ENCODE measurements at regions not wholly inside any gene's neighbourhood (a gene's known extent, or its start where the extent isn't known, plus 50 kb on each side); places are given as distances from the start of the nearest gene placed in this dataset.
"Not testable (repeated sequence)": the region's sequence is repeated elsewhere in the genome, so short reads cannot be mapped to it uniquely, and the experiment has no call there.

- no peaks in the 10 kb centered on the region for H3K4me1 ChIP-seq (ENCODE audit: insufficient read depth)
- no peaks in the 10 kb centered on the region for H3K36me3 ChIP-seq (ENCODE audit: insufficient read depth)
- no peak for DNase-seq (ENCODE audit: extremely low spot score)
- no peak overlapping the region for H3K27ac ChIP-seq (ENCODE audit: low read depth)
- no peak overlapping the region for H3K4me3 ChIP-seq (ENCODE audit: low read depth, low read length)
- 93% methylated on average over 10 of the region's 10 CpGs for WGBS
Observed at GRCh38 chr6:157751547-157752200, 71.4 kb upstream of the SNX9 start.

- H3K4me1 ChIP-seq (ENCODE audit: insufficient read depth) = not testable (repeated sequence)
- WGBS = 61% methylated on average over 3 of the region's 3 CpGs
Observed at GRCh38 chr6:157752879-157753278, 70.2 kb upstream of the SNX9 start.

GRCh38 chr6:157753291-157753690 lies 69.8 kb upstream of the SNX9 start:
- WGBS = 44% methylated on average over 2 of the region's 2 CpGs
- no peak overlapping the region for H3K4me3 ChIP-seq (ENCODE audit: low read depth, low read length)
- no peak for DNase-seq (ENCODE audit: extremely low spot score)
- no peaks in the 10 kb centered on the region for H3K36me3 ChIP-seq (ENCODE audit: insufficient read depth)
- H3K27ac ChIP-seq (ENCODE audit: low read depth) = no peak overlapping the region
- H3K4me1 ChIP-seq (ENCODE audit: insufficient read depth) = no peaks in the 10 kb centered on the region

More at GRCh38 chr6:157752879-157753278, 70.2 kb upstream of the SNX9 start:
- DNase-seq (ENCODE audit: extremely low spot score); H3K4me3 ChIP-seq (ENCODE audit: low read depth, low read length); H3K36me3 ChIP-seq (ENCODE audit: insufficient read depth); H3K27ac ChIP-seq (ENCODE audit: low read depth): not testable (repeated sequence)

DNA sequence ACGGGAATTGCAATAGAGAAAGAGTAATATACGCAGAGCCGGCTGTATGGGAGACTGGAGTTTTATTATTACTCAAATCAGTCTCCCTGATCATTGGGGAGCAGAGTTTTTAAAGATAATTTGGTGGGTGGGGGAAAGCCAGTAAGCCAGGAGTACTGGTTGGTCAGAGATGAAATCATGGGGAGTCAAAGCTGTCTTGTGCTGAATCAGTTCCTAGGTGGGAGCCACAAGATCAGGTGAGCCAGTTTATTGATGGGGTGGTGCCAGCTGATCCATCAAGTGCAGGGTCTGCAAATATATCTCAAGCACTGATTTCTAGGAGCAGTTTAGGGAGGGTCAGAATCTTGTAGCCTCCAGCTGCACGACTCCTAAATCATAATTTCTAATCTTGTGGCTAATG lies 69.2 kb upstream of the SNX9 start:
- not testable (repeated sequence) for H3K27ac ChIP-seq (ENCODE audit: low read depth); DNase-seq (ENCODE audit: extremely low spot score); H3K4me3 ChIP-seq (ENCODE audit: low read depth, low read length); H3K36me3 ChIP-seq (ENCODE audit: insufficient read depth); H3K4me1 ChIP-seq (ENCODE audit: insufficient read depth)
- 94% methylated on average over 4 of the region's 4 CpGs for WGBS

DNA sequence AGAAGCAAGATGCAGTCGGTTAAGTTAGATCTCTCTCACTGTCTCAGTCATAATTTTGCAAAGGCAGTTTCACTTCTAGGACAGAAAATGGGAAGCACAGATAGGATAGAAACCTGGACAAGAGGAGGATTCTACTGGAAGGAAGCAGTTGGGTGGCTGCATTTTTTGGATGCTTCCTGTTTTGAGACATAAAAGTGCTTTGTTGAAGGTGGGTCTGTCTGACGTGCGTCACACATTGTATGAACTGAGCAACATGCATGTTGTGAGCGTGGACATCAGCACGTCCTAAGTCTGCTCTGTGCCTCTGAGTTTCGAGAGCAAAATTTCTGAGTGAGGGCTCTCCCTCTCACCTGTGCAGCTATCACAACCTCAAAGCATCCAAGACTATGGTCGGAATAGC lies 68.7 kb upstream of the SNX9 start:
- Histone ChIP-seq H3K27ac (ENCODE audit: low read depth) (no peak overlapping the region), H3K4me3 (ENCODE audit: low read depth, low read length) (no peak overlapping the region), H3K36me3 (ENCODE audit: insufficient read depth) (no peaks in the 10 kb centered on the region), H3K4me1 (ENCODE audit: insufficient read depth) (no peaks in the 10 kb centered on the region)
- DNase-seq (ENCODE audit: extremely low spot score) = no peak
- WGBS = 92% methylated on average over 7 of the region's 7 CpGs

- no peak overlapping the region for H3K4me3 ChIP-seq (ENCODE audit: low read depth, low read length)
- DNase-seq (ENCODE audit: extremely low spot score) = no peak
- no peaks in the 10 kb centered on the region for H3K36me3 ChIP-seq (ENCODE audit: insufficient read depth)
- H3K27ac ChIP-seq (ENCODE audit: low read depth) = no peak overlapping the region
- WGBS = 78% methylated on average over 12 of the region's 12 CpGs
- H3K4me1 ChIP-seq (ENCODE audit: insufficient read depth) = no peaks in the 10 kb centered on the region
Observed at GRCh38 chr6:157755032-157755745, 67.9 kb upstream of the SNX9 start.

DNA sequence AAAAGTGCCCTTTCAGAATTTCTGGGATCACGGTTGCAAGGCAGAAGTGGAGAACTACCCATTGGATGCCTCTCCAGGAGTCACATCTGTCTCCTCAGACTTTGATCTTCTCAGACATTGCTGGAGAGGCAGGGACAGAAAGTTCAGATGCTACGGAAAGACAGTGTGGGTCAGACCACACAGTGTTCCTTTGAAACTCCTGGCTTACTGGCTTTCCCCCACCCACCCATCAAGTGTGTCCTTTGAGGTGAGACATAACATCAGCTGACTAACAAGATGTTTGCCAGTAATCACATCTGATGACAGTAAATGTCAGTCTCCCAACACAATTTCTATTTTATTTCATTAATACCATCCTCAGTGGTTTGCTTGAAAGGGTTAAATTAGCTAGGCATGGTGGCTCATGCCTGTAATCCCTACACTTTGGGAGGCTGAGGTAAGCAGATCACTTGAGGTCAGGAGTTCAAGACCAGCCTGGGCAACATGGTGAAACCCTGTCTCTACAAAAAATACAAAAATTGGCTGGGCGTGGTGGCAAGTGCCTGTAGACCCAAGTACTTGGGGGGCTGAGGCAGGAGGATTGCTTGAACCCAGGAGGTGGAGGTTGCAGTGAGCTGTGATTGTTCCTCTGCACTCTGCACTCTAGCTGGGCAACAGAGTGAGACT lies 67.2 kb upstream of the SNX9 start:
- no peak for DNase-seq (ENCODE audit: extremely low spot score)
- Histone ChIP-seq H3K27ac (ENCODE audit: low read depth) (no peak overlapping the region), H3K4me3 (ENCODE audit: low read depth, low read length) (no peak overlapping the region), H3K36me3 (ENCODE audit: insufficient read depth) (no peaks in the 10 kb centered on the region), H3K4me1 (ENCODE audit: insufficient read depth) (no peaks in the 10 kb centered on the region)
- 92% methylated on average over 3 of the region's 3 CpGs for WGBS

- Histone ChIP-seq H3K4me3 (ENCODE audit: low read depth, low read length) (no peak overlapping the region), H3K27ac (ENCODE audit: low read depth) (no peak overlapping the region), H3K36me3 (ENCODE audit: insufficient read depth) (no peaks in the 10 kb centered on the region), H3K4me1 (ENCODE audit: insufficient read depth) (peaks cover under 1% of the 10 kb centered on the region)
- DNase-seq (ENCODE audit: extremely low spot score) = peak; percentile 47
- WGBS = 23% methylated on average over 19 of the region's 19 CpGs
Observed at GRCh38 chr6:157756708-157757429, 66.2 kb upstream of the SNX9 start.

DNA sequence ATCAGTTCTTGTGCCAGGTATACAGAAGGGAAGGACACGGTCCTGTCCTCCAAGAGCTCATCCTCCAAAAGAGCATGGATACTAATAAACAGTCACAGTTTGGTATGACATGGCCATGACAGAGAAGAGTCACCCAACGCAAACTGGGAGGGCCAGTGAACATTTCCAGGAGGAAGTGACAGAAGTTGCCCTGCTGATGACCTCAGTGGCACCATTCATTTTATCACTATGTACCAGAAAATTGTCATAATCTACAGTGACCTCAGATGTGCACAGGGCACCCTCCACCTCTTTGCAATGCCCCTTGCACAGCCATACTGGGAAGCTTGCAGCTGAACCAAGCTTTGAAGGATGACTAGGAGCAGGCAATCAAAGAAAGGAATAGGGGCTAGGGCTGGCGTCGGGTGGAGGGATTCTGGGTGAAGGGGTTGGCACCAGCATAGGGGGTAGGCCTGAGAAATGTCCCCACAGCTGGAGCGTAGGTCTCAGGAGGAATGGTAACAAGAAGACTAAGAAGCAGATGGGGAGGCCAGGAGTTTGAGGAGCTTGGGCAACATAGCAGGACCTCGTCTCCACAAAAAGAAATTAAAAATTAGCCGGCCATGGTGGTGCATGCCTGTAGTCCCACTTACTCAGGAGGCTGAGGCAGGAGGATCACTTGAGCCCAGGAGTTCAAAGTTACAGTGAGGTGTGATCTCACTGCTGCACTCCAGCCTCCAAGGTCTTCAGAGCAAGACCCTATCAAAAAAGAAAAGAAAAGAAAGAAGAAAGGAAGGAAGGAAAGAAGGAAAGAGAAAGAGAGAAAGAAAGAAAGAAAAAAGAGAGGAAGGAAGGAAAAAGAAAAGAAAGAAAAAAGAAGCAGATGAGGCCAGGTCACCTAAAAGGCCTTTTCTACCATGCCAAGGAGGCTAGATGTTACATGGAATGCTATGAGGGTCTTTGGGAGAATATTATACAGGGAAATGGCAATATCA lies 65.3 kb upstream of the SNX9 start:
- H3K27ac ChIP-seq (ENCODE audit: low read depth) = no peak overlapping the region
- peaks cover 2% of the 10 kb centered on the region for H3K4me1 ChIP-seq (ENCODE audit: insufficient read depth)
- H3K4me3 ChIP-seq (ENCODE audit: low read depth, low read length) = no peak overlapping the region
- 92% methylated on average over 7 of the region's 7 CpGs for WGBS
- DNase-seq (ENCODE audit: extremely low spot score) = no peak
- H3K36me3 ChIP-seq (ENCODE audit: insufficient read depth) = no peaks in the 10 kb centered on the region

DNA sequence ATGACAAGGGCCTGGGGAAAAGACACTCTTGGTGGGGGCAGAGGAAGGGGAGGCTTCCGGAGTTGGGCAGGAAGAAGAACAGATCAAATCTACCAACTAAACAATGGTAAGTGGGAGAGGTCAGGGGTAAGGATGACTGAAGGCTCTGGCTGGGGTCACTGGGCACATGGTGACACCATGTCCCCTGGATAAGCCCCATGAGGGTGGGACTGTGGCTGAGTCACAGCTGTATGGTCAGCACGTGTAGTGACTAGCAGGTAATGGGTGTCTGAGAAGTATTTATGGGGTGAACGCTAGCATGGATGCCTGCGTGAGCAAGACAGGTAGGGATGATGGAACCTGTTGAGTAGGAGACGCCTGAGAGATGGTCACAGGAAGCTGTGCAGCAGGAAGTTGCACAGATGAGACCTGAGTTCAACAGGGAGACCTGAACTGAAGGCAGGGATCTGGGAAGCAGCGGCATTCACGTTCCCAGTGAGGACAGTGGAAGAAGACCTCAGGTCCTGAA lies 64.5 kb upstream of the SNX9 start:
- 88% methylated on average over 7 of the region's 7 CpGs for WGBS
- Histone ChIP-seq H3K27ac (ENCODE audit: low read depth) (no peak overlapping the region), H3K4me3 (ENCODE audit: low read depth, low read length) (no peak overlapping the region), H3K4me1 (ENCODE audit: insufficient read depth) (peaks cover 2% of the 10 kb centered on the region), H3K36me3 (ENCODE audit: insufficient read depth) (no peaks in the 10 kb centered on the region)
- DNase-seq (ENCODE audit: extremely low spot score) = no peak

DNA sequence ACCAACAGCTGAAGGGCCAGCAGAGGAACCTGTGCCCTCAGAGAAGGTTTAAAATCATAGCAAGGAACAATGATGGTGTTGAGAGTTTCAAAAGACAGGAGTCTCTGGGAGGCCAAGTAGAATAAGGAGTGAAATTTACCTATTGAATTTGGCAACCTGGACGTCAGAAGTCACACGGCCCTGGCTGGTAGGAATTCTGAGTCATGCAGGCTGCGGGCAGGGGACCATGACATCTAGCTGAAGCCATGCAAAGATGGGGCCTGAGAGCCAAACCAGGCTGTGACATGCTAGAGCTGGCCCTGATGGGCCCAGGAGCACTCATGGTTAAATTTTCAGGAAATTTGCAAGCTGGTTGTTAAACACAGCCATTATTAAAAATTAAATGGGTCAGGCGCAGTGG lies 64.0 kb upstream of the SNX9 start:
- no peak for DNase-seq (ENCODE audit: extremely low spot score)
- Histone ChIP-seq H3K4me3 (ENCODE audit: low read depth, low read length) (no peak overlapping the region), H3K27ac (ENCODE audit: low read depth) (no peak overlapping the region), H3K36me3 (ENCODE audit: insufficient read depth) (no peaks in the 10 kb centered on the region), H3K4me1 (ENCODE audit: insufficient read depth) (peaks cover 2% of the 10 kb centered on the region)
- WGBS = 94% methylated on average over 4 of the region's 4 CpGs

DNA sequence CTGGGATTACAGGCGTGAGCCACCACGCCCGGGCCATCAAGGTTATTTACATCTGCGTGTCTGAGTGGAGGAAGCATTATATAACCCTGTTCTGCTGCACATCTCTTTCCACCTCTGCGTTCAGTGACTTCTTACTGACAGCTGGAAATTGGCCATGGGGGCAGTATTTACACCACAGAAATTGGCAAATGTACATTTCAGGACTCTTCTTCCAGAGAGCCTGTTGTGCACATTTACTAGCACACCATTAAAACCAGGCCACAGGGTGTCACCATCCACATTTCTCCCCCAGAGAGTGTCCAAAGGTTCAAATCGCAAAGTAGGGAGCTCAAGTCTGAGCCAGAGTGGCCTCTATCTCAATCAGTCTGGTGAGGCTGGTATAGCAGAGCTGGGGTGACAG lies 62.9 kb upstream of the SNX9 start:
- Histone ChIP-seq H3K27ac (ENCODE audit: low read depth) (no peak overlapping the region), H3K4me1 (ENCODE audit: insufficient read depth) (peaks cover 4% of the 10 kb centered on the region), H3K4me3 (ENCODE audit: low read depth, low read length) (no peak overlapping the region), H3K36me3 (ENCODE audit: insufficient read depth) (no peaks in the 10 kb centered on the region)
- 96% methylated on average over 6 of the region's 6 CpGs for WGBS
- DNase-seq (ENCODE audit: extremely low spot score) = no peak
